ENCODE measurements at regions not wholly inside any gene's neighbourhood (a gene's known extent, or its start where the extent isn't known, plus 50 kb on each side); places are given as distances from the start of the nearest gene placed in this dataset.

GRCh38 chr11:22433517-22433916 is 95.3 kb downstream of the SLC17A6 start (continued):
- no peak for TF ChIP-seq EZH2 (IDR thresholded peaks at IDR 0.05; ENCODE audit: low read depth, low read length, severe bottlenecking)

Measured in H1 (cell line).